ENCODE measurements at regions not wholly inside any gene's neighbourhood (a gene's known extent, or its start where the extent isn't known, plus 50 kb on each side); places are given as distances from the start of the nearest gene placed in this dataset.

- Histone ChIP-seq H3K27ac (ENCODE audit: low read length) (no peak overlapping the region), H4K20me1 (ENCODE audit: insufficient read depth, low read length) (no peaks in the 10 kb centered on the region), H2AFZ (ENCODE audit: low read depth, low read length) (no peak overlapping the region), H3K4me1 (ENCODE audit: insufficient read depth, low read length) (no peaks in the 10 kb centered on the region), H3K4me2 (ENCODE audit: insufficient read depth, low read length) (no peak overlapping the region), H3K4me3 (ENCODE audit: low read depth in 1 of 2, low read length in 2 of 2) (no peak overlapping the region), H3K9ac (ENCODE audit: low read depth, low read length) (no peak overlapping the region), H3K79me2 (ENCODE audit: insufficient read depth, low read length) (no peaks in the 10 kb centered on the region), H3K27me3 (ENCODE audit: insufficient read depth, low read length, poor library complexity) (no peaks in the 10 kb centered on the region), H3K36me3 (ENCODE audit: insufficient read depth, low read length) (no peaks in the 10 kb centered on the region), H3K9me3 (ENCODE audit: insufficient read depth, low read length, severe bottlenecking) (no peaks in the 10 kb centered on the region)
- no peak for TF ChIP-seq EZH2 (IDR thresholded peaks at IDR 0.05; ENCODE audit: borderline replicate concordance, low read depth, low read length, severe bottlenecking)
- TF ChIP-seq, protein P1, sequence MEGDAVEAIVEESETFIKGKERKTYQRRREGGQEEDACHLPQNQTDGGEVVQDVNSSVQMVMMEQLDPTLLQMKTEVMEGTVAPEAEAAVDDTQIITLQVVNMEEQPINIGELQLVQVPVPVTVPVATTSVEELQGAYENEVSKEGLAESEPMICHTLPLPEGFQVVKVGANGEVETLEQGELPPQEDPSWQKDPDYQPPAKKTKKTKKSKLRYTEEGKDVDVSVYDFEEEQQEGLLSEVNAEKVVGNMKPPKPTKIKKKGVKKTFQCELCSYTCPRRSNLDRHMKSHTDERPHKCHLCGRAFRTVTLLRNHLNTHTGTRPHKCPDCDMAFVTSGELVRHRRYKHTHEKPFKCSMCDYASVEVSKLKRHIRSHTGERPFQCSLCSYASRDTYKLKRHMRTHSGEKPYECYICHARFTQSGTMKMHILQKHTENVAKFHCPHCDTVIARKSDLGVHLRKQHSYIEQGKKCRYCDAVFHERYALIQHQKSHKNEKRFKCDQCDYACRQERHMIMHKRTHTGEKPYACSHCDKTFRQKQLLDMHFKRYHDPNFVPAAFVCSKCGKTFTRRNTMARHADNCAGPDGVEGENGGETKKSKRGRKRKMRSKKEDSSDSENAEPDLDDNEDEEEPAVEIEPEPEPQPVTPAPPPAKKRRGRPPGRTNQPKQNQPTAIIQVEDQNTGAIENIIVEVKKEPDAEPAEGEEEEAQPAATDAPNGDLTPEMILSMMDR (IDR thresholded peaks at IDR 0.05; ENCODE audit: borderline replicate concordance, extremely low read depth, low read length, poor library complexity, severe bottlenecking): no peak
- ATAC-seq (ENCODE audit: insufficient read depth, low read depth): no peak
- no peak for DNase-seq
These were observed 132.8 kb downstream of the RBFOX3 start for GRCh38 chr17:79478051-79478461.

DNA sequence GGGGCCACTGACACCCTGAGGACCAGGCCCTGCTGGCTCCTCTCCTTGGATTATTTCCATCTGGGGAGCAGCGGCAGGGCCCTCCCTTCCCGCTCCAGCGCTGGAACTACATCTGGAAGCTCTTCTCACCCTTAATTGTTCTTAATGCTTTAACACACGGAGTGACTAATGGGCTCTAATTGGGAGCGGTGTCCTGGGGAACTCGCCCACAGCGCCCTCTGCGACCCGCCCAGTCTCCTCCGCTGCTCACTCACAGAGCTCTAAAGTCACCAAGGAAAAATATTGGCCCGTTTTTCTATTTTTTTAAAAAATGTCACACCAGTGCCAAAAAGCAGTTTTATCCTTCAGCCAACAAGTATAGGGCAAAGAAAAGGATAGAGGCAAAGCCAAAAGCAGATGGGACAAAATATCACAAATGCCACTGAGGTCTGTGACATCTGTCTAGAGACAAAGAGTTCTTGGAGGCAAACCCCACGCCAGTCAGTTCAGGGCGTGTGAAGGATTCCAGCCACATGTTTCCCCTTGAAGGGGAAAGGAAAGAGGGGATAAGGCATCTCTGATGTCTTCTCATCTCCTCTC is 134.7 kb downstream of the RBFOX3 start:
- peaks cover 5% of the 10 kb centered on the region for H3K27me3 ChIP-seq (ENCODE audit: insufficient read depth, low read length, poor library complexity)

GRCh38 chr17:79473876-79474440 is 136.9 kb downstream of the RBFOX3 start:
- Histone ChIP-seq H3K79me2 (ENCODE audit: insufficient read depth, low read length) (no peaks in the 10 kb centered on the region), H3K4me1 (ENCODE audit: insufficient read depth, low read length) (no peaks in the 10 kb centered on the region), H3K36me3 (ENCODE audit: insufficient read depth, low read length) (no peaks in the 10 kb centered on the region), H3K27me3 (ENCODE audit: insufficient read depth, low read length, poor library complexity) (peaks cover 5% of the 10 kb centered on the region), H3K9ac (ENCODE audit: low read depth, low read length) (no peak overlapping the region), H3K9me3 (ENCODE audit: insufficient read depth, low read length, severe bottlenecking) (no peaks in the 10 kb centered on the region), H3K4me2 (ENCODE audit: insufficient read depth, low read length) (no peak overlapping the region), H3K27ac (ENCODE audit: low read length) (no peak overlapping the region), H2AFZ (ENCODE audit: low read depth, low read length) (no peak overlapping the region), H4K20me1 (ENCODE audit: insufficient read depth, low read length) (no peaks in the 10 kb centered on the region), H3K4me3 (ENCODE audit: low read depth in 1 of 2, low read length in 2 of 2) (no peak overlapping the region)
- DNase-seq: no peak
- no peak for ATAC-seq (ENCODE audit: insufficient read depth, low read depth)
- TF ChIP-seq EZH2 (IDR thresholded peaks at IDR 0.05; ENCODE audit: borderline replicate concordance, low read depth, low read length, severe bottlenecking): no peak
- TF ChIP-seq, protein P1 (IDR thresholded peaks at IDR 0.05; ENCODE audit: borderline replicate concordance, extremely low read depth, low read length, poor library complexity, severe bottlenecking): no peak

More for the DNA sequence above, 134.7 kb downstream of the RBFOX3 start:
- H3K36me3 ChIP-seq (ENCODE audit: insufficient read depth, low read length): no peaks in the 10 kb centered on the region
- H3K9ac ChIP-seq (ENCODE audit: low read depth, low read length): no peak overlapping the region
- DNase-seq (no peak), ATAC-seq (ENCODE audit: insufficient read depth, low read depth) (no peak)
- H3K4me3 ChIP-seq (ENCODE audit: low read depth in 1 of 2, low read length in 2 of 2): no peak overlapping the region
- no peaks in the 10 kb centered on the region for H3K4me1 ChIP-seq (ENCODE audit: insufficient read depth, low read length)
- no peak overlapping the region for H2AFZ ChIP-seq (ENCODE audit: low read depth, low read length)
- no peaks in the 10 kb centered on the region for H3K79me2 ChIP-seq (ENCODE audit: insufficient read depth, low read length)
- H3K9me3 ChIP-seq (ENCODE audit: insufficient read depth, low read length, severe bottlenecking): no peaks in the 10 kb centered on the region
- no peak overlapping the region for H3K4me2 ChIP-seq (ENCODE audit: insufficient read depth, low read length)
- no peaks in the 10 kb centered on the region for H4K20me1 ChIP-seq (ENCODE audit: insufficient read depth, low read length)
- TF ChIP-seq, protein P1 (IDR thresholded peaks at IDR 0.05; ENCODE audit: borderline replicate concordance, extremely low read depth, low read length, poor library complexity, severe bottlenecking): no peak
- TF ChIP-seq EZH2 (IDR thresholded peaks at IDR 0.05; ENCODE audit: borderline replicate concordance, low read depth, low read length, severe bottlenecking): no peak
- H3K27ac ChIP-seq (ENCODE audit: low read length): no peak overlapping the region

Measured in DND-41 (cell line).